Mesothelial cell of epicardium (in vitro differentiated cells): ENCODE measurements at regions not wholly inside any gene's neighbourhood (a gene's known extent, or its start where the extent isn't known, plus 50 kb on each side); places are given as distances from the start of the nearest gene placed in this dataset.

ENCODE experiments used
- DNase-seq, 2 experiments: peaks; one replicate each; pipeline ENCODE4 v3.0.0; 2021; ENCODE audit warnings: low spot score in 2 of 2; ENCODE audit not compliant: unreplicated experiment in 2 of 2
- H3K27ac Mint-ChIP-seq: 2 replicates; pipeline ENCODE4 v1.8.0; 2021; ENCODE audit warnings: mixed read lengths
- H3K27me3 Mint-ChIP-seq: 2 replicates; pipeline ENCODE4 v1.8.0; 2021; ENCODE audit warnings: low read depth, mixed read lengths
- H3K36me3 Mint-ChIP-seq: 2 replicates; pipeline ENCODE4 v1.8.0; 2021; ENCODE audit warnings: mixed read lengths
- H3K4me1 Mint-ChIP-seq: 2 replicates; pipeline ENCODE4 v1.8.0; 2021; ENCODE audit warnings: mixed read lengths
- H3K4me3 Mint-ChIP-seq: 2 replicates; pipeline ENCODE4 v1.8.0; 2021; ENCODE audit warnings: mild to moderate bottlenecking, moderate library complexity, mixed read lengths
- H3K9me3 Mint-ChIP-seq: 2 replicates; pipeline ENCODE4 v1.8.0; 2021; ENCODE audit warnings: mixed read lengths
- CTCF ChIP-seq: fragments of 200-600 bp; sonication (generic); IDR thresholded peaks from one replicate; pipeline ENCODE4 v1.5.0; 2021; ENCODE audit warnings: antibody characterized with exemption; ENCODE audit not compliant: unreplicated experiment

- DNase-seq = no peak
- no peak for TF ChIP-seq CTCF
- peak overlapping the region; percentile 2 for H3K4me3 Mint-ChIP-seq
- peaks cover 27% of the 10 kb centered on the region for H3K4me1 Mint-ChIP-seq
- H3K27me3 Mint-ChIP-seq = no peaks in the 10 kb centered on the region
- H3K27ac Mint-ChIP-seq = peak overlapping the region; percentile 71
- peaks cover 14% of the 10 kb centered on the region for H3K9me3 Mint-ChIP-seq
- H3K36me3 Mint-ChIP-seq = no peaks in the 10 kb centered on the region
These were observed 2252.4 kb downstream of the MAT2B start for GRCh38 chr5:165757791-165758190.

- no peak for DNase-seq
- no peak overlapping the region for H3K27ac Mint-ChIP-seq
- H3K9me3 Mint-ChIP-seq = peaks cover 4% of the 10 kb centered on the region
- TF ChIP-seq CTCF = no peak
- H3K27me3 Mint-ChIP-seq = no peaks in the 10 kb centered on the region
- no peak overlapping the region for H3K4me3 Mint-ChIP-seq
- H3K36me3 Mint-ChIP-seq = no peaks in the 10 kb centered on the region
- peaks cover 6% of the 10 kb centered on the region for H3K4me1 Mint-ChIP-seq
These were observed 2269.7 kb downstream of the MAT2B start for GRCh38 chr5:165775111-165775510.

- no peak for DNase-seq
- Mint-ChIP-seq H3K36me3 (no peaks in the 10 kb centered on the region), H3K27ac (no peak overlapping the region), H3K27me3 (no peaks in the 10 kb centered on the region), H3K9me3 (peaks cover 8% of the 10 kb centered on the region), H3K4me3 (no peak overlapping the region), H3K4me1 (peaks cover 1% of the 10 kb centered on the region)
- TF ChIP-seq CTCF = no peak
These were observed 2274.1 kb downstream of the MAT2B start for GRCh38 chr5:165779505-165779904.

- Mint-ChIP-seq H3K9me3 (peaks cover 8% of the 10 kb centered on the region), H3K27me3 (no peaks in the 10 kb centered on the region), H3K27ac (no peak overlapping the region), H3K4me3 (no peak overlapping the region), H3K4me1 (peaks cover 1% of the 10 kb centered on the region), H3K36me3 (no peaks in the 10 kb centered on the region)
- DNase-seq = no peak
- no peak for TF ChIP-seq CTCF
These were observed 2275.5 kb downstream of the MAT2B start for GRCh38 chr5:165780901-165781300.

- no peaks in the 10 kb centered on the region for H3K27me3 Mint-ChIP-seq
- H3K36me3 Mint-ChIP-seq = no peaks in the 10 kb centered on the region
- no peak overlapping the region for H3K4me3 Mint-ChIP-seq
- H3K4me1 Mint-ChIP-seq = peaks cover 1% of the 10 kb centered on the region
- DNase-seq = no peak
- no peak overlapping the region for H3K27ac Mint-ChIP-seq
- peaks cover 4% of the 10 kb centered on the region for H3K9me3 Mint-ChIP-seq
- no peak for TF ChIP-seq CTCF
These were observed 2276.3 kb downstream of the MAT2B start for GRCh38 chr5:165781738-165782137.

- DNase-seq = no peak
- Mint-ChIP-seq H3K4me3 (no peak overlapping the region), H3K36me3 (no peaks in the 10 kb centered on the region), H3K4me1 (peaks cover 1% of the 10 kb centered on the region), H3K9me3 (peaks cover 13% of the 10 kb centered on the region), H3K27me3 (no peaks in the 10 kb centered on the region), H3K27ac (no peak overlapping the region)
- no peak for TF ChIP-seq CTCF
These were observed 2277.6 kb downstream of the MAT2B start for GRCh38 chr5:165783024-165783423.
